Activated naive CD4-positive, alpha-beta T cell treated with anti-CD3 and anti-CD28 coated beads for 36 hours (primary cell): ENCODE measurements at regions not wholly inside any gene's neighbourhood (a gene's known extent, or its start where the extent isn't known, plus 50 kb on each side); places are given as distances from the start of the nearest gene placed in this dataset.
"Not testable (repeated sequence)": the region's sequence is repeated elsewhere in the genome, so short reads cannot be mapped to it uniquely, and the experiment has no call there.

Experiments used
- CTCF ChIA-PET: fragments of 350-600 bp; sonication (Branson Sonifier 250); formaldehyde crosslinking; loops from one replicate; lab custom pipeline; 2021; ENCODE audit warnings: antibody characterized with exemption; lab: Charles Lee
- DNase-seq: peaks from one replicate; pipeline ENCODE4 v3.0.0-alpha.2; 2020
- H3K27ac Mint-ChIP-seq: one replicate; pipeline ENCODE4 v1.8.0; 2021; ENCODE audit warnings: mild to moderate bottlenecking, mixed read lengths
- H3K27me3 Mint-ChIP-seq: one replicate; pipeline ENCODE4 v1.8.0; 2021; ENCODE audit warnings: low read depth, mixed read lengths
- H3K36me3 Mint-ChIP-seq: one replicate; pipeline ENCODE4 v1.8.0; 2021; ENCODE audit warnings: low read depth, mixed read lengths
- H3K4me1 Mint-ChIP-seq: one replicate; pipeline ENCODE4 v1.8.0; 2021; ENCODE audit warnings: low read depth, mixed read lengths
- H3K4me3 Mint-ChIP-seq: one replicate; pipeline ENCODE4 v1.8.0; 2021; ENCODE audit warnings: mild to moderate bottlenecking, moderate library complexity, mixed read lengths
- H3K9me3 Mint-ChIP-seq: one replicate; pipeline ENCODE4 v1.8.0; 2021; ENCODE audit warnings: mixed read lengths
- intact Hi-C: fragments of 100-400 bp; cut with micrococcal nuclease; formaldehyde crosslinking; loops from one replicate; pipeline ENCODE4 v1.15.1; 2023

DNA sequence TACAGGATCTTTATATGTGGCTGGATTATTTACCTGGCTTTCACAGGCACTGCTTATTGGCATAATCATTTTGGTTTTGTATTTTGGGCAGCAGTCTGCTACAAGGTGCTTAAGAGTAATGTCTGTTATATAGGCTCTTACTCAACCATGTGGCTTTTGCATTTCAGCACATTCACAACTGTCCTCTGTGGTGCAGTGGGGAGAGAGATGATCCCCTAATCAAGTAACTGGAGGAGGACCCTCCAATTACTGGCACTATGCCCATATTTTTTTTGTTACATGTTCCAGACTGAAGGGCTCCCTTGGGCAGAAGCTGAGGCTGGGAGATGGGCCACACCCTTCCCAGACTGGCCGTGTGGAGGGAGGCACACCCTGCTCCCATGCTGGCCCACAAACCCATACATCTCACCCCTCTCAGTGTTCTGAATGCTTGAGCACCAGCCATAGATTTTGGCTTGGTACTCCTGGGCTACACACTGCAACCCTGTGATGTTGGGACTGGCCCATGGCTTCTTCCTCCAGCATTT is 173.5 kb downstream of the FAM174A start:
- H3K9me3 Mint-ChIP-seq, result peaks cover 3% of the 10 kb centered on the region
- H3K36me3 Mint-ChIP-seq, result no peaks in the 10 kb centered on the region
- DNase-seq, result no peak
- no peak overlapping the region for H3K27ac Mint-ChIP-seq
- no peaks in the 10 kb centered on the region for H3K27me3 Mint-ChIP-seq
- no peaks in the 10 kb centered on the region for H3K4me1 Mint-ChIP-seq
- no peak overlapping the region for H3K4me3 Mint-ChIP-seq
- CTCF ChIA-PET, result interaction anchor here (0.5 to 0.6 kb wide), 2 partner anchors 72 to 79 kb away, joined by 3 to 4 read pairs; no protein-coding TSS in a partner anchor
- intact Hi-C loops, result no loop called here

DNA sequence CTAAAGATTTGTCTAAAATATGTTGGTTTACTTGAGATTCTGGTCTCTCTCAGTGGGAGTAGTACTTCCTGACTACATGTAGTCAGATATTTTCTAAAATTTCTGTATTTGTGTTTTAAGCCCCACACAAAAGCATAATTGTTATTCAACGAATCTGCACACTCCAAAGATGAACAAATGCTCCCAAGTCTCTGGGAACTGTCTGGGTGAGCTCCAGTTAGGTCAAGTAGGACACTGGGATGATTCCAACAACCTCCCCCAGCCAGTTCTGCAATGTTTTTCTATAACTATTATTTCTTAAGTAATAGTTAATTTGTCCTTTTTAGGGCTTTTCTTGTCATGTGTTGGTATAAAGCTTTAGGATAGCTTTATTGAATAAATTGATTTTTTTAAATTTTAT is 174.6 kb downstream of the FAM174A start:
- peaks cover 3% of the 10 kb centered on the region for H3K9me3 Mint-ChIP-seq
- no peak overlapping the region for H3K4me3 Mint-ChIP-seq
- H3K4me1 Mint-ChIP-seq, result no peaks in the 10 kb centered on the region
- CTCF ChIA-PET, result no interaction called here
- H3K36me3 Mint-ChIP-seq, result no peaks in the 10 kb centered on the region
- no peak for DNase-seq
- H3K27ac Mint-ChIP-seq, result no peak overlapping the region
- intact Hi-C loops, result no loop called here
- no peaks in the 10 kb centered on the region for H3K27me3 Mint-ChIP-seq

DNA sequence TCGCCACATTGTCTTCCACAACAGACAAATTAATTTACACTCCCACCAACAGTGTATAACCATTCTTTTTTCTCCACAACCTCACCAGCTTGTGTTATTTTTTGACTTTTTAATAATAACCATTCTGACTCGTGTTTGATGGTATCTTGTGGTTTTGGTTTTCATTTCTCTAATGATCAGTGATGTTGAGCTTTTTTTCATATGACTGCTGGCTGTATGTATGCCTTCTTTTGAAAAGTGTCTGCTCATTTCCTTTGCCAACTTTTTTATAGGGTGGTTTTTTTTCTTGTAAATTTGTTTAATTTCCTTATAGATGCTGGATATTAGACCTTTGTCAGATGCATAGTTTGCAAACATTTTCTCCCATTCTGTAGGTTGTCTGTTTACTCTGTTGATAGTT is 179.6 kb downstream of the FAM174A start:
- CTCF ChIA-PET, result interaction anchor here (1.7 kb wide), 1 partner anchor 198 kb away, joined by 3 read pairs; no protein-coding TSS in a partner anchor
- intact Hi-C loops, H3K36me3 Mint-ChIP-seq, H3K27me3 Mint-ChIP-seq, H3K4me1 Mint-ChIP-seq, H3K4me3 Mint-ChIP-seq, H3K27ac Mint-ChIP-seq, H3K9me3 Mint-ChIP-seq, DNase-seq: not testable (repeated sequence)

DNA sequence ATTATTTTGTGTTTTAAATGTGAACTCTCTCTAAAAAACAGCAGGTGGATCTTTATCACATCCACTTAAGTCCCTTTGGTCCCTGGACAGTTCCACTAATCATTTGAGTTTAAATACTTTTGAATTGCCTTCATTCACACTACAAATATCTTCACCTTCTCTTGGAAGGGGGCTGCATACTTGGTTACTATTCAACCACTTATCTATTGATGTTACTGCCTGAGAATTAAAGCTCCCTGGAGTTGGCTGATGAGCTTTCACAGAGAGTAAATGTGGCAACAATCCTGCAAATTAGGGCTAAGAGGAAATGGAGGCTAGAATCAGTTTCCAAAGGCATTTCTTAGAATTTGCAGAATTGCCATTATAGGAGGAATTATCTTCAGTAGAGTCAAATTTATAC is 180.4 kb downstream of the ST8SIA4 start:
- H3K4me1 Mint-ChIP-seq, result no peaks in the 10 kb centered on the region
- intact Hi-C loops, result no loop called here
- no peak overlapping the region for H3K4me3 Mint-ChIP-seq
- DNase-seq, result no peak
- no peaks in the 10 kb centered on the region for H3K27me3 Mint-ChIP-seq
- no peaks in the 10 kb centered on the region for H3K9me3 Mint-ChIP-seq
- H3K36me3 Mint-ChIP-seq, result no peaks in the 10 kb centered on the region
- CTCF ChIA-PET, result no interaction called here
- no peak overlapping the region for H3K27ac Mint-ChIP-seq

DNA sequence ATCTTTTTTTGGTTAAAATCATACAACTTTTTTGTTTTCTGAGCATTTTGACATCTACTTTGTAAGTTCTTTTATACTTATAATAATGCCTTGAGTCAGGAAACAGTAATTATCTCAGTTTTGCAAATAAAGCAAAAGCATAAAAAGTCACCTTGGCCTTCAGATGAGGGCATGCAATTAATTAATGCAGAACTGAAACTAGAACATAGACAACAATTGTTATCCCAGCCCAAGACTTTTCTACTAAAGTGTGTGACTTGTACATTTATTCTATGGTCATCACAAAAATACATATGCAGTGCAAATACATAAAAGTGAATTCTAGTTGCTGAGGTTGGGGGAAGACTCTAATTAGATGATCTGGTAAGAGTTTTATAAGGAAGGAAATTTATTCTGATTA is 179.9 kb downstream of the ST8SIA4 start:
- Mint-ChIP-seq H3K27me3 (no peaks in the 10 kb centered on the region), H3K4me3 (no peak overlapping the region), H3K36me3 (no peaks in the 10 kb centered on the region), H3K4me1 (no peaks in the 10 kb centered on the region), H3K9me3 (no peaks in the 10 kb centered on the region), H3K27ac (no peak overlapping the region)
- no peak for DNase-seq
- CTCF ChIA-PET, result no interaction called here
- intact Hi-C loops, result no loop called here

DNA sequence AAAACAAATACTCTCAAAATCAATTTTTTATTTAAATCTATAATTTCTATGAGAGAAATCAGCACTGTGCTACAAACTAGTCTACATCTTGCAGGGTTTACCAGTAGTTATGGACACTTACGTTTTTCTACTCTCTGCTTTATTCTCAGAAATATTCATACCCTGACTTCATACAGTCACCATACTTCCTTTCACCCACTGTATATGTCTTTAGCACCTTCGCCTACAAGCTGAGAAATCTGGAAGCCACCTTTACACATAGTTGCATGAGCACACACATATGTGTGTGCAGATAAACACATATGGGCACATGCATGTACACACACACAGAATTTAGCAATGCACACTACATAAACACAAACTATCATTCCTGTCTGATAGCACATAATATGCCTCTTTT is 177.0 kb downstream of the ST8SIA4 start:
- intact Hi-C loops, result no loop called here
- CTCF ChIA-PET, result interaction anchor here (1.1 kb wide), 1 partner anchor 117 kb away, joined by 3 read pairs; no protein-coding TSS in a partner anchor
- no peak for DNase-seq
- Mint-ChIP-seq H3K9me3 (no peaks in the 10 kb centered on the region), H3K4me3 (no peak overlapping the region), H3K4me1 (no peaks in the 10 kb centered on the region), H3K36me3 (no peaks in the 10 kb centered on the region), H3K27me3 (no peaks in the 10 kb centered on the region), H3K27ac (no peak overlapping the region)

DNA sequence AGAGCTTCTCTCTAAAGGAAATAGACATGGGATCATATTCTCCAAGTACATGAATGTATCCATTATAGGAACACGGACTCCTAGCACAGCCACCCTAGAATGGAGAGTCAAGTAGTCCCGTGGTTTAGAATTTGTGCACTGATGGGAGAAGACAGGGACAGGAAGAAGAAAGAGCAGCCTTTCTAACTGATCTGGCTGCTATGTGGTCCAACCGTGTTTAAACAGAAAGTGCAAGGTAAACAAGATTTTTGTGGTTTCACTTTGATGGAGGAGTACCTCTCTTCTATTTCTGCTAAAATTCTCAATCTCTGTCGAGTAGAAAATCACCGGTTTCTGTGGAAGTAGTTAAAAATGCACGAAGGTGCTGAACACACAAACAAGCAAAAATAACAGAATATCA is 171.3 kb downstream of the ST8SIA4 start:
- intact Hi-C loops, result loop anchor here (5.0 kb wide), 2 partner anchors 96 to 194 kb away; partner anchors contain the start of gene FAM174A
- H3K36me3 Mint-ChIP-seq, result no peaks in the 10 kb centered on the region
- H3K27me3 Mint-ChIP-seq, result no peaks in the 10 kb centered on the region
- no peak overlapping the region for H3K27ac Mint-ChIP-seq
- no peaks in the 10 kb centered on the region for H3K9me3 Mint-ChIP-seq
- H3K4me3 Mint-ChIP-seq, result peak overlapping the region; percentile 63
- CTCF ChIA-PET, result no interaction called here
- peak; percentile 8 for DNase-seq
- H3K4me1 Mint-ChIP-seq, result peaks cover 4% of the 10 kb centered on the region

DNA sequence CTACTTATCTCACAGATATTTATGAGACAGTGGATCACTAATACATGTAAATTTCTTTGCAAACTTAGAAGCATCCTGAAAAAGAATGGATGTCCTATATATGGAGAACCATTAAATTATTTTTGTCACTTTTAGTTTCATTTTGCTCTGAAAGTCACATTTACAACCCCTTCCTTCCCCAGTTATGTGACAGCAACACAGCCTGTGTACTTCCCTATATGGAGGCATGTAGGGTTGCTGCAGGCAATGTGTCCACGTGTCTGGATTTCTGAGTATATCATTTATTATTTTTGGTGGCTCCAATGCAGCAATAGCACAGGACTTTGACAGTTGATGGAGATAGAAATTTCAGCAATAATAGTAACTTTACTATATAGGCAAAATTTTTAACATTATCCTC is 156.4 kb downstream of the ST8SIA4 start:
- no peak overlapping the region for H3K4me3 Mint-ChIP-seq
- CTCF ChIA-PET, result interaction anchor here (0.6 kb wide), 1 partner anchor 12 kb away, joined by 3 read pairs; no protein-coding TSS in a partner anchor

DNA sequence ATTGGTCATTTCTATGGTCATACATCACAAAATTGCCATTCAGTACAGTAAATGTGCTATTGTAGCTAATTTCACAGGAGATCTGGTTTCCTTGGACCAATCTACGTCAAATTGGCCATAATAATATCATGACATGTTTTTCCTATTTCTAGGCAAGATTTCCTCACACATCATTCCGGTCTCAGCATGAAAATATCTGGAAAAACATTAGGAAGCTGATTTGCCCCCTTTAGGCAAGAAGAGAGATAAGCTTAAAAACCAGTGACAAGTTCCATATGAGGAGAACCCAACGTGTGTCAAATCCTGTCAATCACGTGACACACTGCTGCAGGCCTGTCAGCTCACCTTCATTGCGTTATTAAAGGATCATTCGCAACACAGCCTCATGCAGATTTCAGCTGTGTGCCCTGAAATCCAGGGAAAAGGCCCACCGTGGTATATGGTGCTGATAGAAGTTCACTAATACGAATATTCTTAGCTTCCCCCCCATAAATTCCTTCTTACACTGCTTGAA is 153.3 kb downstream of the ST8SIA4 start:
- H3K4me3 Mint-ChIP-seq, result no peak overlapping the region
- no peak for DNase-seq
- no peak overlapping the region for H3K27ac Mint-ChIP-seq
- CTCF ChIA-PET, result no interaction called here
- H3K4me1 Mint-ChIP-seq, result peaks cover 6% of the 10 kb centered on the region
- H3K9me3 Mint-ChIP-seq, result no peaks in the 10 kb centered on the region
- intact Hi-C loops, result no loop called here
- H3K36me3 Mint-ChIP-seq, result no peaks in the 10 kb centered on the region
- no peaks in the 10 kb centered on the region for H3K27me3 Mint-ChIP-seq

More for the DNA sequence above, 156.4 kb downstream of the ST8SIA4 start:
- H3K9me3 Mint-ChIP-seq, result no peaks in the 10 kb centered on the region
- H3K36me3 Mint-ChIP-seq, result no peaks in the 10 kb centered on the region
- DNase-seq, result no peak
- H3K27ac Mint-ChIP-seq, result no peak overlapping the region
- peaks cover 6% of the 10 kb centered on the region for H3K4me1 Mint-ChIP-seq
- H3K27me3 Mint-ChIP-seq, result no peaks in the 10 kb centered on the region
- intact Hi-C loops, result no loop called here

DNA sequence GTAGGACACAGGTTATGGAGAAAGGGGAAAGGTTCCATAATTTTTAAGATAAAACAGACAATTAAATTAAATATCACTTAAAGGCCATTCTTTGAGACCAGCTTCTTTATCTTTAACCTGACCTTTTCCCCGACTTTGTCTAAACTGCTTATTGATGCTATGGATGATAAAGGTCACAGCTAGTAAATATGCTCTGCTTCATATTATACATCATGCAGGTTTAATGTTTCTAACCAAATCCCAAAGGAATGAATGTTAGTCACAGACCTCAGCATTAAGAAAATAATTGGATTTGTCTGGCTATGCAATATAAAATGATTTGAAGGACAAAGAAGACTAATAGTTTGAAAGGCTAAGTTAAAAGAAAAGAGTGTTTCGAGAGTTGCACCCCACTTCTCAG is 147.6 kb downstream of the ST8SIA4 start:
- Mint-ChIP-seq H3K4me1 (no peaks in the 10 kb centered on the region), H3K27ac (no peak overlapping the region), H3K36me3 (no peaks in the 10 kb centered on the region), H3K27me3 (no peaks in the 10 kb centered on the region), H3K4me3 (no peak overlapping the region), H3K9me3 (no peaks in the 10 kb centered on the region)
- CTCF ChIA-PET, result interaction anchor here (0.7 kb wide), 2 partner anchors 19 to 147 kb away, joined by 3 to 6 read pairs; no protein-coding TSS in a partner anchor
- intact Hi-C loops, result no loop called here
- DNase-seq, result no peak
